ENCODE measurements at regions not wholly inside any gene's neighbourhood (a gene's known extent, or its start where the extent isn't known, plus 50 kb on each side); places are given as distances from the start of the nearest gene placed in this dataset.
"Not testable (repeated sequence)": the region's sequence is repeated elsewhere in the genome, so short reads cannot be mapped to it uniquely, and the experiment has no call there.

GRCh38 chr4:169934794-169935429 lies 91.3 kb downstream of the MFAP3L start:
- no peak for DNase-seq
- TF ChIP-seq CTCF (IDR thresholded peaks at IDR 0.05) (no peak), POLR2A (IDR thresholded peaks at IDR 0.05) (no peak)
- no peaks in the 10 kb centered on the region for H3K27me3 ChIP-seq
- H3K4me3 ChIP-seq (replicated peaks in 1 of 3), result no peak overlapping the region
- H3K9me3 ChIP-seq, result no peaks in the 10 kb centered on the region
- intact Hi-C loops (cut with DNase I), result no loop called here
- no peak overlapping the region for H3K27ac ChIP-seq
- WGBS, 2 donors, result 85 to 87% methylated on average over 5 of the region's 5 CpGs
- no peaks in the 10 kb centered on the region for H3K4me1 ChIP-seq
- no peaks in the 10 kb centered on the region for H3K36me3 ChIP-seq

- Histone ChIP-seq H3K4me3 (replicated peaks in 1 of 3) (no peak overlapping the region), H3K4me1 (no peaks in the 10 kb centered on the region), H3K36me3 (no peaks in the 10 kb centered on the region), H3K27ac (no peak overlapping the region), H3K27me3 (no peaks in the 10 kb centered on the region), H3K9me3 (no peaks in the 10 kb centered on the region)
- 68 to 79% methylated on average over 3 of the region's 3 CpGs for WGBS, 2 donors
- no peak for DNase-seq
- no peak for TF ChIP-seq CTCF (IDR thresholded peaks at IDR 0.05)
- TF ChIP-seq POLR2A (IDR thresholded peaks at IDR 0.05), result no peak
- intact Hi-C loops (cut with DNase I), result no loop called here
Measured at GRCh38 chr4:169933531-169933930, 92.7 kb downstream of the MFAP3L start.

- Histone ChIP-seq H3K27ac (no peak overlapping the region), H3K4me1 (no peaks in the 10 kb centered on the region), H3K36me3 (no peaks in the 10 kb centered on the region), H3K27me3 (no peaks in the 10 kb centered on the region), H3K4me3 (replicated peaks in 1 of 3) (no peak overlapping the region), H3K9me3 (no peaks in the 10 kb centered on the region)
- intact Hi-C loops (cut with DNase I), result no loop called here
- DNase-seq, result no peak
- 83 to 86% methylated on average over 3 of the region's 3 CpGs for WGBS, 2 donors
- TF ChIP-seq POLR2A (IDR thresholded peaks at IDR 0.05), result no peak
- TF ChIP-seq CTCF (IDR thresholded peaks at IDR 0.05), result no peak
Measured at GRCh38 chr4:169931964-169932363, 94.2 kb downstream of the MFAP3L start.

GRCh38 chr4:169930755-169931154 lies 95.4 kb downstream of the MFAP3L start:
- intact Hi-C loops (cut with DNase I); H3K4me1 ChIP-seq; H3K4me3 ChIP-seq (replicated peaks in 1 of 3); H3K27ac ChIP-seq; H3K27me3 ChIP-seq; H3K36me3 ChIP-seq; DNase-seq; H3K9me3 ChIP-seq: not testable (repeated sequence)
- 33 to 89% methylated on average over 1 of the region's 1 CpG for WGBS, 2 donors

GRCh38 chr4:169927280-169927679 lies 98.9 kb downstream of the MFAP3L start:
- DNase-seq, result no peak
- TF ChIP-seq CTCF (IDR thresholded peaks at IDR 0.05) (no peak), POLR2A (IDR thresholded peaks at IDR 0.05) (no peak)
- H3K9me3 ChIP-seq, result no peaks in the 10 kb centered on the region
- no peaks in the 10 kb centered on the region for H3K4me1 ChIP-seq
- no peaks in the 10 kb centered on the region for H3K36me3 ChIP-seq
- H3K4me3 ChIP-seq (replicated peaks in 1 of 3), result no peak overlapping the region
- H3K27me3 ChIP-seq, result no peaks in the 10 kb centered on the region
- intact Hi-C loops (cut with DNase I), result no loop called here
- H3K27ac ChIP-seq, result no peak overlapping the region
- 69 to 88% methylated on average over 4 of the region's 4 CpGs for WGBS, 2 donors

- Histone ChIP-seq H3K27ac (no peak overlapping the region), H3K4me1 (no peaks in the 10 kb centered on the region), H3K36me3 (no peaks in the 10 kb centered on the region), H3K27me3 (no peaks in the 10 kb centered on the region), H3K9me3 (no peaks in the 10 kb centered on the region), H3K4me3 (replicated peaks in 1 of 3) (no peak overlapping the region)
- WGBS, 2 donors, result 85 to 94% methylated on average over 4 of the region's 4 CpGs
- no peak for DNase-seq
- intact Hi-C loops (cut with DNase I), result no loop called here
- TF ChIP-seq POLR2A (IDR thresholded peaks at IDR 0.05) (no peak), CTCF (IDR thresholded peaks at IDR 0.05) (no peak)
Measured at GRCh38 chr4:169925678-169926077, 100.5 kb downstream of the MFAP3L start.

All from thyroid gland (tissue), 4 donors.